GM12892 (cell line): ENCODE measurements at regions not wholly inside any gene's neighbourhood (a gene's known extent, or its start where the extent isn't known, plus 50 kb on each side); places are given as distances from the start of the nearest gene placed in this dataset.
"Not testable (repeated sequence)": the region's sequence is repeated elsewhere in the genome, so short reads cannot be mapped to it uniquely, and the experiment has no call there.

Experiments
- DNase-seq: peaks from one replicate; pipeline ENCODE4 v3.0.0; 2011; ENCODE audit not compliant: insufficient read length
- FAIRE-seq: peaks from 2 replicates; lab custom pipeline; 2011; peaks lifted over from hg19 to GRCh38; lab: Jason Lieb, UNC
- POLR2A ChIP-seq: IDR thresholded peaks from 2 replicates; pipeline ENCODE4 v1.6.1; 2011; ENCODE audit warnings: low read depth, low read length, control low read depth
- POLR2AphosphoS5 ChIP-seq: IDR thresholded peaks from 2 replicates; pipeline ENCODE4 v1.6.1; 2011; ENCODE audit warnings: low read depth, low read length, control low read depth
- TAF1 ChIP-seq: IDR thresholded peaks from 2 replicates; pipeline ENCODE4 v1.6.1; 2011; ENCODE audit warnings: low read depth, mild to moderate bottlenecking, control low read depth, low read length, borderline replicate concordance

- DNase-seq (no peak), FAIRE-seq (no peak)
- no peak for TF ChIP-seq POLR2A
- no peak for TF ChIP-seq TAF1
- no peak for TF ChIP-seq POLR2AphosphoS5
These were observed 517.0 kb upstream of the CITED2 start for GRCh38 chr6:139891471-139891870.

- FAIRE-seq: no peak
- DNase-seq: no peak
- TF ChIP-seq TAF1 (no peak), POLR2AphosphoS5 (no peak), POLR2A (no peak)
These were observed 514.3 kb upstream of the CITED2 start for GRCh38 chr6:139888681-139889122.

DNA sequence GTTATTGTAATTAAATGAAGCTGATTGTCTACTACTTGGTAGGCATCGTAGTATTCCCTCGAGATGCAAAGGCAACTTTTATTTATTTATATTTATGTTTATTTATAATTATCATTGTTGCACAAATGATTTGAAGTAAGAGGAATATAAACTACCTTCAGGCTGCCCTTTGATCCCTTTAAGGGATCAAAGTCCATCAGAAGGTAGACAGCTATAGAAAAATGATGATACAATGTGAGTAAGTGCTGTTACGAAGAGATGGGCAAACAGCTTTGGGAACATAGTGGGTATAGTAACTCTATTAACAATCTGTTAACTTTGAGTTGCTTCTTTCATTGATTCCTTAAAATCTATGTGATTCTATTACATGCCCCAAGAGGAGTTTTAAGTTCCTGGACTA, 512.8 kb upstream of the CITED2 start:
- FAIRE-seq: no peak
- no peak for DNase-seq
- TF ChIP-seq TAF1 (no peak), POLR2AphosphoS5 (no peak), POLR2A (no peak)

DNA sequence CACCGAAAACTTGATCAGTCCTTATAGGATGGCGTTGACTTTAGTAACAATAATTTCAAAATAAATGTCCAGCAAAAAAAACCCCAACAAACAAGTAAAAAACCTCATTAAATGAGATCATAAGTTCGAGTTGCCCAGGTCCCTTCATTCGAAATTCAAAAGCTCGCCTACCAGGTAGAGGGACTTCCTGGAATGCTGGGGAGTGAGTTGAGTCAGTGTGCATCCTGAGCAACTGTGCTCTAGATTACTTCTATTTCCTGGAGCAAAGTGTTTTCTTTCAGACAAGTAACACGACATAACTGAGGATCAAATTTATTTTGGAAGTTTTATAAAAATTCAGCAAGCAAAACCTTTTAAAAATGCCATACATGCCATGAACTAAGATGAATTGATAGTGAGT, 511.9 kb upstream of the CITED2 start:
- no peak for DNase-seq
- no peak for FAIRE-seq
- TF ChIP-seq POLR2A: no peak
- no peak for TF ChIP-seq POLR2AphosphoS5
- TF ChIP-seq TAF1: no peak

DNA sequence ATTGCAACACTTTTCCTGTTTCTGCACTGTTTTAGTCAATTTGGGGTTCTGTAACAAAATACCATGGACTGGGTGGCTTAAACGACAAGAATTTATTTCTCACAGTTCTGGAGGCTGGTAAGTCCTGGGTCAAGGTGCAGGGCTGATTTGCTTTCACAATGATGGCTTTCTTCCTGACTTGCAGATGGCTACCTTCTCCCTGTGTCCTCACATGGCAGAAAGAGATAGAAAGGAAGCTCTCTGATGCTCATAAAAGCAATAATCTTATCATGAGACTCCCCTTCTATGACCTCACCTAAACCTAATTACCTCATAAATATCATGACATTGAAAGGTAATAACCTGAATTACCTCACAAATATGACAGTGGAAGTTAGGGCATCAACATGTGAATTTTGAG, 511.5 kb upstream of the CITED2 start:
- DNase-seq: no peak
- FAIRE-seq: no peak
- no peak for TF ChIP-seq TAF1
- no peak for TF ChIP-seq POLR2A
- TF ChIP-seq POLR2AphosphoS5: no peak

GRCh38 chr6:139883776-139884175, 509.3 kb upstream of the CITED2 start:
- FAIRE-seq: no peak
- TF ChIP-seq POLR2AphosphoS5 (no peak), TAF1 (no peak), POLR2A (no peak)
- DNase-seq: no peak

DNA sequence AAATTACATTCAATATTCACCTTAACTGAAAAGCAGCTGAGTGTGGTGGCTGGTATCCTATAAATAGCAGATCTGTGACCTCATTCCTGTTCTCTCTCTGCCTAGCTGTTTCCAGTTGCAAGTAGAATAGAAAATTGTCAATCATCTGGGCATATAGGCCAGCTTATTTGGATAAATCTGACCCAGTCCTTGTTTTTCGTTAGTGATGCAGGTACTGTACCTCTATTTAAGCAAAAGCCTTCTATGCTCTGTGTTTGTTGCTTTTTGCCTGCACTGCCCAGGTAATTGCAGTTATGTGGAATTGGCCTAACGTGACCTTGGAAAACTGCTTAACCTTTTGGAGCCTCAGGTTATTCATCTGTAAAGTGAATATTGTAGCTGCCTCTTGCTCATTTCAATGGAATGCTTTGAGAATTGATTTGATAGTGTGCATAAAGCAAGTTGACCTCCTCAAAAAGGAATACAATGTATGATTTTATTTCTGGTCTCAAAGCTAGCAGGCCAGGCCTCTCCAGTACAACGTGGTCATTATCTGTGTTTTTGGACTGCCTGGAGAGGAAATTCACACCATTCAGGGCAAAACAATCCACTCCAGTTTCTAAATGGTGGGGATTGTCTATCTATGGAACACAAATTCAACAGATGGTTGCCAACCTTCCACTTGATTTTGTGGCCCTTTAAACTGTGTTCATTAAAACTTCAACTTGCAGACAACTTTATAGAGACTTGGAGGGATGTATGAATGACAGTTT, 508.7 kb upstream of the CITED2 start:
- FAIRE-seq (peak; percentile 14), DNase-seq (no peak)

DNA sequence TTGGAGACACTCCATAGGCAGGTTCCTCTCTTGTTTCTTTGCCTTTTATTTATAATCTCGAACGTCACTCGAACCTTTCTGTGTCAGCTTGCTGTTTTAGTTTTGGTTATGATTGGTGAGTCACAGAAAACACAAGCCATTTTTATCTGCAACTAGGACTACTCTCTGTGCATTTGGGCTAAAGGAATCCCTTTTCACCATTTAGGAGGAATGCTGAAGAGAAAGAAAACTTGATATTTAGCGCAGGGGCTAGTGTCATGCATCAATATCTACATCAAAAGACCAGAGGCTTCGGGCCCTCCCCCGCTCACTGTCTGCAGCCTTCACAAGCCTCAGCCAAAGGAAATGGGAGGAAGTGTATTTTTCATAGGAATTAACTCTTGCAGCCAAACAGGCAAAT, 507.8 kb upstream of the CITED2 start:
- FAIRE-seq: no peak
- no peak for DNase-seq
- TF ChIP-seq POLR2AphosphoS5 (no peak), TAF1 (no peak), POLR2A (no peak)

More for the DNA sequence above, 508.7 kb upstream of the CITED2 start:
- TF ChIP-seq POLR2A (no peak), POLR2AphosphoS5 (no peak), TAF1 (no peak)

- TF ChIP-seq TAF1 (no peak), POLR2A (no peak), POLR2AphosphoS5 (no peak)
- DNase-seq (no peak), FAIRE-seq (peak; percentile 30)
These were observed 507.3 kb upstream of the CITED2 start for GRCh38 chr6:139881728-139882211.

DNA sequence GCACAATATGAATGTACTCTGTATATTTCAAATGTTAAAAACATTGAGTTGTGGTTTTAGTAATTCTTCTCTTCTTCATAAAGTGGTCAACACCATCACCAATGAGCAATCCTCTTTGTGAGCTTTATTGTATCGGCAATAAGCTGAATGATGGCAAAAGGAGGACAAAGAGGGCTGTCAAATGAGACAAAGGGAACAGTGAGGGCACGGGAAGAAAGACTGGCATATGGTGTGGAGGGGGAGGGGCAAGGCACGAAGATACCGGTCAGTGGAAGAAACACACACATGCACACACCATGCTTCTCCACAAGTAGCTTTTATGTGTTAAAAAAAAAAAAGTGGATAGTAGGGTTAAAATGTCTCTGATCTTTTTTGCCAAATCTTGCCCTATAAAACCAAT, 506.8 kb upstream of the CITED2 start:
- FAIRE-seq (no peak), DNase-seq (no peak)
- TF ChIP-seq POLR2A (no peak), TAF1 (no peak), POLR2AphosphoS5 (no peak)

- TF ChIP-seq TAF1: no peak
- TF ChIP-seq POLR2AphosphoS5: no peak
- TF ChIP-seq POLR2A: no peak
- no peak for FAIRE-seq
- no peak for DNase-seq
These were observed 505.4 kb upstream of the CITED2 start for GRCh38 chr6:139879823-139880356.

GRCh38 chr6:139879241-139879640, 504.8 kb upstream of the CITED2 start:
- not testable (repeated sequence) for FAIRE-seq, DNase-seq
